NCI-H345 treated with DMSO at 0.1 percent for 48 hours (cell line): ENCODE measurements at regions not wholly inside any gene's neighbourhood (a gene's known extent, or its start where the extent isn't known, plus 50 kb on each side); places are given as distances from the start of the nearest gene placed in this dataset.

Experiments
- DNase-seq: peaks from one replicate; lab custom pipeline; 2025; ENCODE audit not compliant: unreplicated experiment; lab: John Stamatoyannopoulos, UW

DNA sequence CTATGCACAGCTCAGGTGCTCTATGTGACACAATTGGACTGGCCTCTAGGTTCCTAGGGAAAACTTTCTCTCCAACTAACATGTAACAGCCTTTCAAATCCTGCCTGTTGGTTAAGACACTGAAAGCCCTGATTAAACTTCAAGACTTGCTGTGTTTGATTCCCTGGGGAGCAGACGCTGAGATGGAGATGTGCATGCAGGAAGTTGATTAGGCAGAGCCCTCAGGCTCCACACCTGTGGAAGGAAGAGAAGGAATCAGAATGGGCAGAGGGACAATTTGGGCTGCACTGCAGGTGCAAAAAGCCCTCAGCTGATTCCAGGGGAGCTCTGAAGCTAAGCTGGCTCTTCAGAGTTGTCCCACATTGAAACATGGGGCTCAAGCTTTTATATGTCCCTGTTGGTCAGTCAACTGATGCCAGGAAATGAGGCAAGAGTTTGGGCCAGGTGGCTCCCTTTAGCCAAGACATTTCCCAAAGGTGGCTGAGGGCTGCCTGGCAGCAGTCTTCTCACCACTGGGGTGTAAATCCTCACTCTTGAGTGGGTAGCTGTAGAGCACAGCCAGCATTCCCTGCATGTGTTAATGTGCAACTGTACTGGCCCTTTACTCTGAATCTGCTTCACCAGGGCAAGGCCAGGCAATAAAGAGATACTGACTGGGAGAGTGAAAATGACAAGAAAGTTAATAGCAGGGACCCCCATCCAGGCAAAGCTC, 199.5 kb upstream of the DDX18 start:
- DNase-seq, result no peak

DNA sequence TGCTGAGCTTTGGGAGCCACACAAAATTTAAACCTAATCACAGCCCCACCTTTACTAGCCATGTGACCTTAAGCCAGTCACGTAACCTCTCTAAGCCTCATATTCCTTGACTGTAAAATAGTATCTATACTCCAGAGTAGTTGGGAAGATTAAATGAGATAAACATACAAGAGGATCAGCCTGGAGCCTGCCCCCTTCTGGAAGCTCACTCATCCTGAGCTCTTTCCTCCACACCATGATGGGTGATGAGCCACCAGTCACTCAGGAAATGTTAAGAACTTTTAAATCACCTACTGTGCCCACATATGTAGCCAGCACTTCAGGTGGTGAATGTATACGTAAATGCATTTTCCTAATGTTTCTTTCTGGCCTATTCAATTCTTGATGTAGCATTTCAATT, 195.9 kb upstream of the DDX18 start:
- DNase-seq, result no peak

DNA sequence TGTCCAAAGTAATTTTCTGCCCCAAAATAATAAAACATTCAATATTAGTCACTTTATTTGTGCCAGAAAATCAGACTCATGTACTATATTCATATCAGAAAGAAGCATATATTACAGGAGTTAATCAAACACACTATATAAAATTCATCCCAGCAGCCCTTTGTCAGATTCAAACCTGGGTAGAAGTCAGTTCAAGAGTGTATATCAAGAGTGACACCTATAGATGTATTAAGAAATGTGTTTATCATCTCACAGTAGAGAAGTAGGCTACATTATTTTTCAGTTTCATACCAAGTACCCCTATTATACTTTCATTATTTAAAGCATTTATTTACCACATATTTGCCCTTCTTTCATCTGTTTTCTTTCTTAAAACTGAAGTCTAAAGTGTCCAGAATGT, 193.2 kb upstream of the DDX18 start:
- peak; percentile 13 for DNase-seq

DNA sequence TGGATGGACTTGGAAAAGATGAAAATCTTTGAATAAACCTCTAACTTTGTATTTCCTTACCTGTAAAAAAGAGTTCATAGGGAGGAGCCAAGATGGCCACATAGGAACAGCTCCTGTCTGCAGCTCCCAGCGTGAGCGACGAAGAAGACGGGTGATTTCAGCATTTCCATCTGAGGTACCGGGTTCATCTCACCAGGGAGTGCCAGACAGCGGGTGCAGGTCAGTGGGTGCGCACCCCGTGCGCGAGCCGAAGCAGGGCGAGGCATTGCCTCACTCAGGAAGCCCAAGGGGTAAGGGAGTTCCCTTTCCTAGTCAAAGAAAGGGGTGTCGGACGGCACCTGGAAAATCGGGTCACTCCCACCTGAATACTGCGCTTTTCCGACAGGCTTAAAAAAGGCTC, 191.3 kb upstream of the DDX18 start:
- peak; percentile 17 for DNase-seq

DNA sequence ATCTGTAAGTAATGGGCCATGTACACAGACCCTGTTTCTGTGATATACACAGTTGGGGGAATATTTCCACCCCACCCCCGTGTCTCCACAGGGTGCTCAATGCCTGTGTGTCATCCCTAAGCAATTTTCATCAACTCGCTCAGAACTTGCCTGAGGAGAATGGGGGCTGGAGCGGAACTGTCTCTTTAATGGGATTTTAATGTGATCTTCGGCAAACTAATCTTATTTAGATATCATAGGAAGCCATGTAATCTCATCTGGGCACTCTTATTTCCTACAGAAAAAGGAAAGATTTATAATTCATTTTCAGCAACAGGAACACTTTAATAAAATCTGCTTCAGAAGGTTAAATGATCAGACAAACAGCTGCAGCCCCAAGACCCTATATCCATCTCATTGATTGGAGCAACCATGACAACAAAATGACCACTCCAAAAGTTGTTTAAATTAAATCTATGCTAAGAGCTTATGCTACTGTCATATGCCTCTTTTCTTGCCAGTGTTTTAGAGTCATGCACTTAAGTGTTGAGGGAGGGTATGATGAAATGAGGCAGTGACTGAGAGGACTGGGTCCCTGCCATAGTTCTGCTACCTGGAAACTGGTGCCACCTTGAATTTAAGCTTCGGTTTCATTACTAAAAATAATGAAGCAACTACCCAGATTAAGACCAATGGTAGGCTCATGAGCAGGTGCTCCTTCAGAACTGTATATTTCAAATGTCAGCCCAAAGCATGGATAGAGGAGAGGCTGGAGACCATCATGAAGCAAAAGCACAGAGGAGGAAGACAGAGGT, 183.1 kb upstream of the DDX18 start:
- no peak for DNase-seq

DNA sequence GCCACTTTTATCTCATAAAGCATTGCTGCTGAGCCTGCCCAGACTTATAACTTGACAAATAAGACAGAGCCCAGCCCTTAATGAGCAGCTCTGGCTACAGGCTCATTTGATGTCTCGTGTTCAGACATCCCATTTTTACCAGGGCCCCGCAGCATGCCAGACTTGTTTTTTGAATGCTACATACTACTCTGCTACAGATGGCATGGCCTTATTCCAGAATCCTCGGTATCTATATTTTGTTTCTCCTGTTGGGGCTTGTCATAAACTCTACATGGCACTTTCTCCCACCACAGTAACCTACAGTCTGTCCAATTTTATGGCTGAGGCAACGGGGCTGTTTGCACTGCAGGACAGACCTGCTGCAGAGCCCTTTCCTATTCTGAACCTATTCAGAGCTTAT, 179.0 kb upstream of the DDX18 start:
- no peak for DNase-seq

DNA sequence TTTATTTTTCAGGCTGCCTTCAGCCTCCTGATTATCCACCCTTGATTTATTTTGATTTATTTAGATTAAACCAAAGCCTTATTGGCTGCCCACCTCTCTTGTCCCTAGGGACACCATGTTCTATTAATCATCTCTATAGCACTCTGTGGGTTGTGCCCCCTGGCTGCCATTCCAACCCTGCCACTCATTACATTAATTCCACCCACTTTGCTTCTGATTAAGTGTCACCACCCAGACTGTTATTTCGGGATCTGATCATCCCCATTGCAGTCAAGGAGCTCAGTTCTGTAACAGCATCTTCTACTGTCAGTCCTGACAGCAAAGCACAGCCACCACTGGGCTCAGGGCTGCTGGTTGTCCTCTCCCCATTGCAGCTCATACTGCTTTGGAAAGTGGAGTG, 175.1 kb upstream of the DDX18 start:
- DNase-seq, result no peak

DNA sequence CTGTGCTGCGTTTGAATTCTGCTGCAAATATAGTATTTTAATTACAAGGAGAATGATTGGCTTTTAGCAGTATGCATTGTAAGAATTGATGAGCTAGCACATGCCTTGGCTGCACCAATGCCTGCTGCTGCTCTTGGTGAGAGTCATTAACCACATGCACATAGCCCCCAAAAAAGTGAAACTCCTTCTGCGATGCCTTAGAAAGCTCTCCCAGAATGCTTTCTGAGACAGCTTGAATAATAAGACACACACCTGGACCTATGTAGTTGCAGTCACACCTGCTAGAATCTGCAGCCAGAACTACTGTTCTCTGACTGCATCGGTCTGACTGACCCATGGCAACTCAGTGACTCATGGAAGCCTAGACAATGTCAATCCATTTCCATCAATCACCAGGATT, 170.1 kb upstream of the DDX18 start:
- no peak for DNase-seq

DNA sequence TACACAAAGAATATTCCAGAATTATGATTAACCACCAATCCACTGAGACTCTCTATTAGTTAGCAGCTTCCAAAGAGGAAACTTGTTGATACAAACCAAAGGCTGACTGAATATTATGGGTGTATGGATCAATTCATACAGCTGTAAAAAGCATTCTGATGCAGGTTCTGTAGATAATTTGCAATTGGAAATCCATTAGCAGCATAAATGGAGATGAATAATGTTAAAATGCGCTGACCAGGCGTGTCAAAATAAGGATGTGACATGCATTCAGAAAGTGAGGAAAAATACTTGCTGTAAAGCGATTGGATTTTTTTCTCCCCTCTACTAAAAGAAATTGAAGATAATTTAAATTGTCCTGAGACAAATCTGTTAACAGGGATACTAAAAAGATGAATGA, 169.0 kb upstream of the DDX18 start:
- no peak for DNase-seq

DNA sequence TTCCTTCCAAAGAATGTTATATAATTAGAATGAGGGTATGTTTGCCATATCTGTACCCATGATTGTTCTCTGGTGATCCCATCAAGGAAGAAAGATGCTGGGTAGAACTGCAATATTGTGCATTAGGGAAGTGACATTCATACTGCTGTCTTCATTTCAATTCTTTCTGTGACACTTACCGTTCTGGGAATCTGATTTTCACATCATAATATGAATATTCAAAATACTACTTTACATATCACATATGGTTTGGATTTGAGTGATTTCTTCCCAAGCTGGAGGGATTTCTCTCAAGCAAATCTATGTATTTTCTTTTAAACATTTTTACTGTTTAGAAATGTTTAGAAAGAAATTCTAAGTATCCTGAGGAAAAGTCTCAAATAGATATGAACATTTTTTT, 168.4 kb upstream of the DDX18 start:
- no peak for DNase-seq

DNA sequence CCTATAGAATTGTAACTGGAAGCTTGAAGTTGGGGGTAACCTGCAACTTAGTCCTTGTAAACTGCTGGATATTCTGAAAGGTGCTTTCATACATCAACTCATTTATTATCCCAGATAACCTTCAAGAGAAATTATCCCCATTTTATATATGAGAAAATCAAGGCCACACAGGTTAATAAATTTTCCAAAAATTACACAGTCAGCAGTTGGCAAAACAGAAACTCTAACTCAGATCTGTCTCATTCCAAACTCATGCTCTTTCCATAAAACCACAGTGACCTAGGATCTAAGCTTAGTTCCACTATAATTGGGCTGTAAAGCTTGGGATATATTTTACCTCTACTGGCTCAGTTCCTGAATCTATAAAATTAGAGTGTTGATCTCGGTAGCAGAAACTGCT, 167.6 kb upstream of the DDX18 start:
- no peak for DNase-seq

DNA sequence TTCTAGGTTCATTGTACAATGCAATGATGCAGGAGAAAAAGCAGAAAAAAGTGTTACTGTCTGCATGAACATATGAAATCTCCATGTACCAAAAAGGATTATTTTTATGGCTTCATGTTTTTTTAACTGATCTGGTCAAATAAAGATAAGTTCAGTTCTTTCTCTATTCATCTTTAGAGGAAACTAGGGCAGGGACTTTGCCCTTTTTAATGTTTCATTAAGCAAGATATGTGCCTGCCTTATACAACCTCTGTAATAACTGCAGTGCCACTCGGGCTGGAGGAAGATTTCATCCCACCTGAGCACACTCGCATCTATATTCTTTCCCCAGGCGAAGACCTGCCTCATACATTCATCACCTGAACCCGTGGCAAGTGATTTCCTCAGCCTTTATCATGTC, 157.9 kb upstream of the DDX18 start:
- no peak for DNase-seq

DNA sequence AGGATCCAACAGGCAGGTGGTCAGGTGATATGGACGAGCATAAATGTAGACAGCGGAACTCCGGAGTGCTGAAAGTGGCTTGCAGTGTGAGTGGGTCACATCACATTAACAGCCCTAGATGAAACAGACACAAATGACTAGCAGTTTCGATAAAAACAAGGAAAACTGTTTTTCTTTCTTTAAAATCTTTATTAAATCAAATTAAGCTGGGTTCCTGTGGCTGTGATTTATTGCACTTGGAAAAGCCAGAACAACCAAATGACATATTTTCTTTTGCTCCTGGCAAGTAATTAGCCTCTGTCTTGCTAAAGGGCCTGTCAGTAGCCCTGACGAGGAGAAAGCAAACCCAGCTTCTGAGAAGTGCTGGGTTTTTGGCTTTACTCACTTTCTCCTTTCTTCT, 152.9 kb upstream of the DDX18 start:
- DNase-seq, result no peak

DNA sequence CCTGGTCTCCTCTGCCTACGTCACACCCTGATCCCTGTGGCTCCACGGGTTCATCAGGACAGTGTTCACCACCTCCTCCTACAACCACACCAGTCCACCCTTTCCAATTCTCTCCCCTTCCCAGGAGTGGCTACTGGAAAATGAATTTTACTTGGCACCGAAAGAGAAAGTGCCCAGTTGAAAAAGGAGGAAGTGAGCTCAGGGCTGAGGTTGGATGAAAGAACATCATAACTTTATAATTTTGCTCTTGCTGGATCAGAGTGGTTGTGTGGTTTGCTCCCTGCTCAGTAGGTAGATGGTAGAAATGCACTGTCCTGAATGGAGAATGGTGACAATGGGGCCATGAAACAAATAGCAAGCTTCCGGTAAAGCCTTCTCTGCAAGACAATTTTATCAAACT, 140.3 kb upstream of the DDX18 start:
- no peak for DNase-seq

DNA sequence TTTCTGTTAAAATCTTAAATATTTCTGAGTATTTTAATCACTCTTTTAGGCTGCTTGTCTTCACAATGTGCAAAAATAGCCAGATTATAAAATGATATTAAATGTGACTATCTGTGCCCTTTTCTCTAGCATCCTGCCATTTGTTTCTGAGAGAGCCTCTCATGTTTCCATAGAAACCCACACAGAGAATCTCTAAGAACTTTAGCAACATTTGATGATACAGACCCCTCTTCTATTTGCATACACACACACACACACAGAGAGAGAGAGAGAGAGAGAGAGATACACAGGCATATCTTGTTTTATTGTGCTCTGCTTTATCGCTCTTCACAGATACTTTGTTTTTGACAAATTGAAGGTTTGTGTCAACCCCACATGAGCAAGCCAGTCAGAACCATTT, 134.5 kb upstream of the DDX18 start:
- DNase-seq, result no peak

DNA sequence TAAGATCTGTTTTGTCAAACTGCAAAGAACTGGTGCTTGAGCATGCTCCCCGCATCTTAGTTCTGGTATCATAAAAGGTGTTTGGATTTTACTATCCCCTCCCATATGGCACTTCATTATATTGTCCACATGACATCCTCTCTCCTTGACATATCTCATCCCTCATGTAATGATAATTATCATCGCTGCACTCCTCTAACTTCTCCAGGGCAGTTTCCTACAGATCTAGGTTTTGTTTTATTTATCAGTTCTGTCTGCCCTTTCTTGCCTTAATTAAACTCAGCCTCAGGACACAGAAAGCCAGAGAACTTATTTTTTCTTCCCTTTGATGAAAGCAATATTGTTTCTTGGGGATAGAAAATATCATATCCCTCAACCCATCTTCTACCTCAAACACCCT, 129.6 kb upstream of the DDX18 start:
- DNase-seq, result no peak

DNA sequence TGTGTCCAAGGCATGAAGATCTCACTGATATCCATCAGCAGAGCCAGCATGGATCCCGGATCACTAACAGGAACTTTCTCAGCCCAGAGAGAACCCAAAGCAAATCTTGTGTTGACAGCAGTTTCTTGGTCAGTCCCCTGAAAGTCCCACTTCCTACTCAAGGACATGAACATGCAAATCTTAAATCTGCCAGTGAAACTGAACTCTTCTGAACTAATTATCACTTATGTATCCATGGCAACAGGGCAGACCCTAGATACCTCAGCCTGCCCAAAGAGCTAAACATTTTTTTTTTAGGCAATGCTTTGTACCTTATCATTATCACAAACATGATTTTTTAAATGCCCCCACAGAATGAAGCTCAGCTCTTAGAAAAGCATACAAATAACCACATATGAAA, 127.8 kb upstream of the DDX18 start:
- DNase-seq, result no peak

DNA sequence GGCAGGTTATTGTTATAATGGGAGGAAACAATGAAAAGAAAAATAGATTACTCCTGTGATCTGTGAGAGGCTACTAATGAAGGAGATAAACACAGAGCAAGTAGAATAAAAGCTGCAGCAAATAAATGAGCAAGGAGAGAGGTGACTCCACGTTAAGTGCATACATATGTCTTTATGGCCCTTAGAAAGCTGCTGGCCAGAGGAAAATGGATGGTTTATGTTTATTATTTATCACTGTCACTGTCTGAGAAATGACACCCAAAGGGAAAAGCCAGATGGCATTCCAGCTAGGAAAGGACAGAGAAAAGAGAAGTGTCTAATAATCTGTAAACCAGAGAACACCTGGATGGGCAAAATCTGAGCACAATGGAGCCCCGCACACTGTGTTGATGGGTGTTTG, 122.9 kb upstream of the DDX18 start:
- peak; percentile 39 for DNase-seq

DNA sequence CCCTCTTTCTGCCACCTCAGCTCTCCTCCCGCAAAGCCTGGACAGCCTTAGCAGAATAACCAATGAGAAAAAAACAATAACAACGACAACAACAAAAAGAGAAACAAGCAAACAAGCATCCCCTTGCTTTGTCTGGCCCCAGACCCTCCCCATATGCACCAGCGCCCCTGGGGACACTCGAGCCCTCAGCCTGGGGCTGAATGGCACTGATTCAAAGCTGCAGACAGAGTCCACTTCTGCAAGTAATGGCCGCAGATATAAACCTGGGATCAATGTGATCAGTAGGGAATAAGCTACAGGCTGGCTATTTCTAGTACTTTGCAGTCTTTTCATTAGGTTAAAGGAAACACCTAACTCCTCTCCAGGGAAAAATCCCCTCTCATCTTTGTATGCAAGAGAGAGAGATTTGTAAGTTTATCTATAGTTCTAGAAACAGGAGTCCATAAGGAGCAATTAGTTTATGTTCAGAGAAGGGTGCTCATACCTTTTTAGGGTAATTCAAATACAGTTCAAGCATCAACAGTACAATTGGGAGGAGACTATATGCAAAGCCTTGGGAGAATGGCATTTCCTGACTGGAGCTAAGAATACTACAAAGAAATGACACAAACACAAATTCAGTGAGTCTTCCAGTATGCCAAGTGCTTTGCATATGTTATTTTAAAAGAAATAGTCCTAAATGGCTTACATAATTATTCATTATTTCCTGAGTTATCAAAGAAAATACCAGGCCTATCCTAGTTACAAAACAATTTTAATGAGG, 122.3 kb upstream of the DDX18 start:
- peak; percentile 39 for DNase-seq

DNA sequence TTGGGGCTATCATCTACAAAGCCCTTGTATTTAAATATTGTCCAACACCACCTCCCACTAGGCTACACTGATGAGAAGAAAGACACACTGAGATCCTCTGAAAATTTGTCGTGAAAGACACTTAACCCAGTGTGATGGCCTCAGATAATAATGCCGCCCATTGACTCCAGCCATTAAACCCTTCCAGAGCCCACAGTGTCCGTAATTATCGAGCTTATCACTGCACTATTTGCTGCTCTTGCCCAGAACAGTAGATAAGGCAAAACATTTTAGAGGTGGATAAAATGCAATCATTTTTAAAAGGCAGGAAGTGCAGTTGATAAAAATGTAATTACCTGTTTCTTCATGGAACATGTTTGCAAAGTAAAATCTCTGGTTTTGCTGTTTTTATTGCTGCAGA, 121.3 kb upstream of the DDX18 start:
- no peak for DNase-seq

DNA sequence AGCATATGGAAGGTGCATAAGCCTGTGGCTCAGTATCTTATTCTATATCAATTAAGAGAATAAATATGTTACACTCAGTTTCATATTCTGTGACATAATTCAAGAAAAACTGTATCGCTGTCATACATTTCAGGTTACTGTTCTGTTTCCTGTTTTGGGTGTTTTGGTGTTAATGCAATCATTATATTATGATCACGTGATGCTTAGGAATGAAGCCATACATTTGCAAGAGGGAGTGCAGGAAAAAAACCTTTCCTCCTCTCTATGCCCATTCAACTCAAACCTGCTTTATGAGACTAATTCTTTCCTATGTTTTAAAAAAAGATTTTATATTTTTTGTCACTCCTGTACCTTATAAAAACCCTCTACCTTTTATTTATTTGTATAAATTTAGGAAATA, 120.8 kb upstream of the DDX18 start:
- no peak for DNase-seq

DNA sequence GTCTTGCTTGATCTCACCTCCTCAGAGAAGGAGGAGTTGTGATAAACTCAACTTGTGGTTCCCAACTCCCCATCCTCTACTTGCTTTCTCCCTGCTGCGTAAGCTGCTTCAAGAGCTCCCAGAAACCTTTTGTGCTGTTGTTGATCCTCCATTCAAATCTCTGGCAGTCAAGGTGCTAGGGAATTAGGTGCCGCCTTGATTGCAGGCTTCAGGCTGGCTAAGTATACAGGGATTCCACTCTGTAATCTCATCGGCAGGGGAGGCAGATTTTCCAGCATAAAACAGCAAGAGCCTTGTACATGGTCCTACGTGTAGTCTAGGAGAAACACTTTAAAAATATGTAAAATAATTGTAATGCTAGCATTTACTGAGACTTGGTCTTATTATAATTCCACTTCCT, 116.2 kb upstream of the DDX18 start:
- no peak for DNase-seq
